Sigmoid colon (tissue), 6 donors: ENCODE measurements at regions not wholly inside any gene's neighbourhood (a gene's known extent, or its start where the extent isn't known, plus 50 kb on each side); places are given as distances from the start of the nearest gene placed in this dataset.

Experiments
- DNase-seq: peaks from one replicate; pipeline ENCODE4 v3.0.0-alpha.2; 2019
- H3K27ac ChIP-seq, 4 donors: fragments of 200-600 bp; sonication (generic); one replicate each; pipeline ENCODE4 v1.5.1; 2016 to 2019; ENCODE audit warnings: mild to moderate bottlenecking in 1 of 4
- H3K27me3 ChIP-seq, 3 donors: fragments of 200-600 bp; sonication (generic); one replicate each; pipeline ENCODE4 v1.5.1; 2019; ENCODE audit warnings: mild to moderate bottlenecking in 1 of 3
- H3K36me3 ChIP-seq, 4 donors: fragments of 200-600 bp; sonication (generic); one replicate each; pipeline ENCODE4 v1.5.1; 2016 to 2019
- H3K4me1 ChIP-seq, 4 donors: fragments of 200-600 bp; sonication (generic); one replicate each; pipeline ENCODE4 v1.5.1; 2017 to 2019
- H3K4me3 ChIP-seq, 4 donors: fragments of 200-600 bp; sonication (generic); one replicate each; pipeline ENCODE4 v1.5.1; 2017 to 2019; ENCODE audit warnings: mild to moderate bottlenecking in 2 of 4, moderate library complexity in 1 of 4
- H3K9me3 ChIP-seq, 4 donors: fragments of 200-600 bp in 3 of 4; sonication (generic) in 3 of 4; one replicate each; pipeline versions ENCODE4 v1.5.1 to v1.6.1; 2013 to 2019
- CTCF ChIP-seq, 4 experiments: fragments of 450-650 bp in 3 of 4; fragments of 200-600 bp in 1 of 4; IDR thresholded peaks; one replicate each; pipeline ENCODE4 v1.5.1; 2016 to 2019; ENCODE audit warnings: antibody characterized with exemption in 4 of 4, mild to moderate bottlenecking in 3 of 4, moderate library complexity in 2 of 4
- EP300 ChIP-seq, 4 donors: sonication (generic); formaldehyde crosslinking; IDR thresholded peaks; one replicate each; pipeline ENCODE4 v1.6.1; 2017; ENCODE audit warnings: antibody characterized with exemption in 4 of 4
- POLR2A ChIP-seq, 2 donors: fragments of 450-650 bp; IDR thresholded peaks; one replicate each; pipeline ENCODE4 v1.6.1; 2016; ENCODE audit warnings: antibody characterized with exemption in 2 of 2, mild to moderate bottlenecking in 2 of 2, moderate library complexity in 2 of 2
- POLR2AphosphoS5 ChIP-seq, 4 donors: sonication (generic); formaldehyde crosslinking; IDR thresholded peaks; one replicate each; pipeline ENCODE4 v1.6.1; 2017; ENCODE audit warnings: antibody characterized with exemption in 4 of 4
- WGBS, 2 donors: extraction: QIAGEN DNeasy Blood & Tissue Kit; methylation state at CpG; one replicate each; pipeline ENCODE4 v1.1.7; 2013; 5-methylcytosine and 5-hydroxymethylcytosine counted together
- intact Hi-C: fragments of 100-400 bp; cut with DNase I; formaldehyde crosslinking; loops from one replicate; pipeline ENCODE4 v1.15.1; 2023
- donor health status: healthy with polysubstance abuse.
- donor health status: healthy.

GRCh38 chr12:24482882-24483604, 465.9 kb downstream of the BCAT1 start:
- TF ChIP-seq CTCF (IDR thresholded peaks at IDR 0.05) (no peak), POLR2A (IDR thresholded peaks at IDR 0.05) (no peak), EP300 (IDR thresholded peaks at IDR 0.05) (no peak), POLR2AphosphoS5 (IDR thresholded peaks at IDR 0.05) (no peak)
- Histone ChIP-seq H3K27ac (no peak overlapping the region), H3K9me3 (no peaks in the 10 kb centered on the region), H3K27me3 (no peaks in the 10 kb centered on the region), H3K4me1 (no peaks in the 10 kb centered on the region), H3K36me3 (no peaks in the 10 kb centered on the region), H3K4me3 (no peak overlapping the region)
- 60 to 69% methylated on average over 3 of the region's 3 CpGs for WGBS, 2 donors
- DNase-seq, result no peak
- intact Hi-C loops, result no loop called here

- H3K4me3 ChIP-seq, result no peak overlapping the region
- no peaks in the 10 kb centered on the region for H3K9me3 ChIP-seq
- no peak for DNase-seq
- intact Hi-C loops, result no loop called here
- H3K27ac ChIP-seq, result no peak overlapping the region
- TF ChIP-seq EP300 (IDR thresholded peaks at IDR 0.05), result no peak
- TF ChIP-seq POLR2A (IDR thresholded peaks at IDR 0.05), result no peak
- TF ChIP-seq CTCF (IDR thresholded peaks at IDR 0.05), result no peak
- TF ChIP-seq POLR2AphosphoS5 (IDR thresholded peaks at IDR 0.05), result no peak
- no peaks in the 10 kb centered on the region for H3K36me3 ChIP-seq
- 92 to 95% methylated on average over 3 of the region's 3 CpGs for WGBS, 2 donors
- no peaks in the 10 kb centered on the region for H3K27me3 ChIP-seq
- no peaks in the 10 kb centered on the region for H3K4me1 ChIP-seq
Observed at GRCh38 chr12:24482044-24482443, 466.9 kb downstream of the BCAT1 start.

GRCh38 chr12:24480766-24481449, 468.0 kb downstream of the BCAT1 start:
- TF ChIP-seq POLR2A (IDR thresholded peaks at IDR 0.05) (no peak), EP300 (IDR thresholded peaks at IDR 0.05) (no peak), POLR2AphosphoS5 (IDR thresholded peaks at IDR 0.05) (no peak), CTCF (IDR thresholded peaks at IDR 0.05) (no peak)
- no peak overlapping the region for H3K27ac ChIP-seq
- H3K4me1 ChIP-seq, result no peaks in the 10 kb centered on the region
- H3K36me3 ChIP-seq, result no peaks in the 10 kb centered on the region
- intact Hi-C loops, result no loop called here
- H3K4me3 ChIP-seq, result no peak overlapping the region
- no peaks in the 10 kb centered on the region for H3K9me3 ChIP-seq
- H3K27me3 ChIP-seq, result no peaks in the 10 kb centered on the region
- DNase-seq, result no peak
- WGBS, 2 donors, result 74 to 80% methylated on average over 5 of the region's 5 CpGs

- Histone ChIP-seq H3K9me3 (no peaks in the 10 kb centered on the region), H3K4me1 (no peaks in the 10 kb centered on the region), H3K4me3 (no peak overlapping the region), H3K27me3 (no peaks in the 10 kb centered on the region), H3K36me3 (no peaks in the 10 kb centered on the region), H3K27ac (no peak overlapping the region)
- TF ChIP-seq POLR2A (IDR thresholded peaks at IDR 0.05) (no peak), CTCF (IDR thresholded peaks at IDR 0.05) (no peak), EP300 (IDR thresholded peaks at IDR 0.05) (no peak), POLR2AphosphoS5 (IDR thresholded peaks at IDR 0.05) (no peak)
- WGBS, 2 donors, result 32 to 75% methylated on average over 5 of the region's 5 CpGs
- DNase-seq, result no peak
- intact Hi-C loops, result no loop called here
Observed at GRCh38 chr12:24479131-24479530, 469.8 kb downstream of the BCAT1 start.
